ENCODE measurements at regions not wholly inside any gene's neighbourhood (a gene's known extent, or its start where the extent isn't known, plus 50 kb on each side); places are given as distances from the start of the nearest gene placed in this dataset.

DNA sequence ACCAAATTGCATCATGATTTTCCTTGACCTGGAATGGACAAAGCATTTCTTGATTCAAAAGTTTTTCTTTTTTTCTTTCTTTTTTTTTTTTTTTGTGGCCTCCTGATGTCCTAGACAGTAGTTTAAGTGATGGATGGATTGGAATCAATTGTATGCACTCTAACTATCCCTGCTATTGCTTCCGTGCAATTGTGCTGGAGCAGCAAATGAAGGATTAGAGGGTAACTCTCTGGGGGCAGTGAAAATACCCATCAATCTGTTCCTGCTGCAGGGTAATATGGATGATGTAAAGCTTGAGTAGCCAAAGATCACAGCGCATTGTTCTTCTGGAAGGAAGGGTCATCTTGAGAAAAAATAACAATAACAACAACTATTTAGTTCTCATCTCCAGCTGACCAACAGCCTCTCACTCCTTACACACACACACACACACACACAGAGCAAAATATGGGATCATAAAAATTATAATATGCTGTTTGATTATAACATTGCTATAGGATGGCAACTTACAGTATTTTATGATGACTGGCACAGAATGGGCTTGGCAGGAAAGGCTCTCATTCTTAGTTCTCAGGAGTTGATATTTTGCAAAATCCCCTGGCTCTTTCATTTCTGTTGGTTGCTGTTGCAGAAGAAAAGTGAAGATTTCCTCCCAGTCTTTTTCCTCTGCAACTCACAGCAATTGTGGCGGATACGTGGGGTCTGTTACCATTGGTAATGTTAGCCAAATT, 160.9 kb upstream of the DMAC1 start:
- TF ChIP-seq GATA2 (IDR thresholded peaks at IDR 0.05; ENCODE audit: low read depth, low read length) (no peak), GATA3 (IDR thresholded peaks at IDR 0.05; ENCODE audit: low read depth, low read length) (no peak)

Data from SH-SY5Y (cell line).